Mammary epithelial cell (primary cell): ENCODE measurements at regions not wholly inside any gene's neighbourhood (a gene's known extent, or its start where the extent isn't known, plus 50 kb on each side); places are given as distances from the start of the nearest gene placed in this dataset.

ENCODE experiments used
- EZH2 ChIP-seq: IDR thresholded peaks from 2 replicates; pipeline ENCODE4 v1.6.1; 2012; ENCODE audit warnings: low read length, inconsistent platforms, borderline replicate concordance
- TF ChIP-seq, protein P1 (sequence below), 2 donors: IDR thresholded peaks in 1 of 2; conservative IDR thresholded peaks in 1 of 2; 2 replicates each; pipeline ENCODE4 v1.5.1; 2011 to 2012; ENCODE audit warnings: inconsistent platforms in 2 of 2, low read length in 2 of 2, mild to moderate bottlenecking in 2 of 2, control low read depth in 1 of 2, low read depth in 1 of 2; ENCODE audit not compliant: insufficient read depth in 1 of 2; ENCODE audit errors: extremely low read depth in 1 of 2

DNA sequence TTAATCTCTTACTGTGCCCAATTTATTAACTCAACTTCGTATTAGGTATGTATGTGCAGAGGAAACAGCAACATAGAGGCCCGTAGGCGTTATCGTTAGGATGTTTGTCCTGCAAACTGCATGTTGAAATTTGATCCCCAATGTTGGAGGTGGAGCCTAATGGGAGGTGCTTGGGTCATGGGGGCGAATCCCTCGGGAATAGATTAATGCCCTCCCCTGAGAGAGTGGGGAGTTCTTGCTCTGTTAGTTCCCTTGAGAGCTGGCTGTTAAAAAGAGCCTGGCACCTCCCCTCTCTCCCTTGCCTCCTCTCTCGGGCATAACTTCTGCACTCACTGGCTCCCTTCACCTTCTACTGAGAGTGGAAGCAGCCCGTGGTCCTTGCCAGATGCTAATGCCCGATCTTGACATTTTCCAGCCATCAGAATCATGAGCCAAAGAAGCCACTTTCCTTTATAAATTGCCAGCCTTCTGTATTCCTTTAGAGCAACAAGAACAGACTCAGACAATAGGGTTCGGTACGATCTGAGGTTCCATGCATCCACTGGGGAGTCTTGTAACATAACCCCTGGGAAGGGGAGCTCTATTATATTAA, 149.0 kb upstream of the RAB4A start:
- TF ChIP-seq, protein P1, sequence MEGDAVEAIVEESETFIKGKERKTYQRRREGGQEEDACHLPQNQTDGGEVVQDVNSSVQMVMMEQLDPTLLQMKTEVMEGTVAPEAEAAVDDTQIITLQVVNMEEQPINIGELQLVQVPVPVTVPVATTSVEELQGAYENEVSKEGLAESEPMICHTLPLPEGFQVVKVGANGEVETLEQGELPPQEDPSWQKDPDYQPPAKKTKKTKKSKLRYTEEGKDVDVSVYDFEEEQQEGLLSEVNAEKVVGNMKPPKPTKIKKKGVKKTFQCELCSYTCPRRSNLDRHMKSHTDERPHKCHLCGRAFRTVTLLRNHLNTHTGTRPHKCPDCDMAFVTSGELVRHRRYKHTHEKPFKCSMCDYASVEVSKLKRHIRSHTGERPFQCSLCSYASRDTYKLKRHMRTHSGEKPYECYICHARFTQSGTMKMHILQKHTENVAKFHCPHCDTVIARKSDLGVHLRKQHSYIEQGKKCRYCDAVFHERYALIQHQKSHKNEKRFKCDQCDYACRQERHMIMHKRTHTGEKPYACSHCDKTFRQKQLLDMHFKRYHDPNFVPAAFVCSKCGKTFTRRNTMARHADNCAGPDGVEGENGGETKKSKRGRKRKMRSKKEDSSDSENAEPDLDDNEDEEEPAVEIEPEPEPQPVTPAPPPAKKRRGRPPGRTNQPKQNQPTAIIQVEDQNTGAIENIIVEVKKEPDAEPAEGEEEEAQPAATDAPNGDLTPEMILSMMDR (conservative IDR thresholded peaks at IDR 0.05 in 1 of 2, IDR thresholded peaks at IDR 0.05 in 1 of 2; ENCODE audit: extremely low read depth in 1 of 2, insufficient read depth in 1 of 2, low read depth in 1 of 2, low read length in 2 of 2): no peak
- TF ChIP-seq EZH2: no peak
